ENCODE measurements at regions not wholly inside any gene's neighbourhood (a gene's known extent, or its start where the extent isn't known, plus 50 kb on each side); places are given as distances from the start of the nearest gene placed in this dataset.

- no peak overlapping the region for H3K23ac ChIP-seq (ENCODE audit: low read depth, low read length, poor library complexity)
- H2BK12ac ChIP-seq (ENCODE audit: low read length), result no peak overlapping the region
- H3K79me1 ChIP-seq (ENCODE audit: low read depth, low read length), result no peaks in the 10 kb centered on the region
- H3K4me2 ChIP-seq (ENCODE audit: insufficient read depth, low read length, poor library complexity, severe bottlenecking), result no peak overlapping the region
- no peak overlapping the region for H3K4me3 ChIP-seq (ENCODE audit: low read length in 2 of 2)
- no peak overlapping the region for H4K8ac ChIP-seq (ENCODE audit: low read depth, low read length)
- H3K27me3 ChIP-seq (ENCODE audit: control insufficient read depth in 3 of 3, insufficient read depth in 3 of 3, low read depth in 1 of 3, low read length in 3 of 3), result no peaks in the 10 kb centered on the region
- WGBS, 2 donors (ENCODE audit: extremely low coverage in 2 of 2, insufficient read length in 2 of 2, insufficient replicate concordance in 1 of 2), result no CpG with 5 or more reads among the region's 3 CpGs
- DNase-seq (ENCODE audit: low spot score), result no peak
- H3K9me3 ChIP-seq (replicated peaks in 1 of 2; ENCODE audit: control insufficient read depth in 2 of 2, insufficient read depth in 1 of 2, low read depth in 1 of 2, low read length in 2 of 2), result no peaks in the 10 kb centered on the region
- H3K27ac ChIP-seq (replicated peaks; ENCODE audit: low read length), result no peak overlapping the region
- no peak overlapping the region for H3K9ac ChIP-seq (ENCODE audit: low read depth, low read length, poor library complexity)
- H2BK5ac ChIP-seq (ENCODE audit: low read length), result no peak overlapping the region
- H4K91ac ChIP-seq (ENCODE audit: low read depth, low read length, poor library complexity), result no peak overlapping the region
- H2AFZ ChIP-seq (ENCODE audit: low read length), result no peak overlapping the region
- no peak overlapping the region for H2BK15ac ChIP-seq (ENCODE audit: low read length)
- H3K4ac ChIP-seq (ENCODE audit: low read length), result no peak overlapping the region
- H3K36me3 ChIP-seq (replicated peaks in 1 of 2; ENCODE audit: control insufficient read depth in 2 of 2, insufficient read depth in 2 of 2, low read length in 2 of 2), result no peaks in the 10 kb centered on the region
- no peak overlapping the region for H2AK5ac ChIP-seq (ENCODE audit: low read depth, low read length)
- no peak overlapping the region for H2BK120ac ChIP-seq (ENCODE audit: low read depth, low read length)
- H3K14ac ChIP-seq (ENCODE audit: low read length), result no peak overlapping the region
- no peak overlapping the region for H3K18ac ChIP-seq (ENCODE audit: low read length)
- peaks cover 0 to 14% of the 10 kb centered on the region in 2 donors for H3K4me1 ChIP-seq (ENCODE audit: control insufficient read depth in 2 of 2, insufficient read depth in 1 of 2, low read depth in 1 of 2, low read length in 2 of 2)
These were observed 390.6 kb downstream of the TNS1 start for GRCh38 chr2:217612211-217612610.

- Histone ChIP-seq H3K18ac (ENCODE audit: low read length) (no peak overlapping the region), H3K4ac (ENCODE audit: low read length) (no peak overlapping the region), H3K79me1 (ENCODE audit: low read depth, low read length) (no peaks in the 10 kb centered on the region), H3K27me3 (ENCODE audit: control insufficient read depth in 3 of 3, insufficient read depth in 3 of 3, low read depth in 1 of 3, low read length in 3 of 3) (no peaks in the 10 kb centered on the region), H3K27ac (replicated peaks; ENCODE audit: low read length) (no peak overlapping the region), H2BK12ac (ENCODE audit: low read length) (no peak overlapping the region), H4K8ac (ENCODE audit: low read depth, low read length) (peak overlapping the region; percentile 19), H3K4me1 (ENCODE audit: control insufficient read depth in 2 of 2, insufficient read depth in 1 of 2, low read depth in 1 of 2, low read length in 2 of 2) (peaks cover 0 to 14% of the 10 kb centered on the region in 2 donors), H2BK15ac (ENCODE audit: low read length) (no peak overlapping the region), H2BK5ac (ENCODE audit: low read length) (no peak overlapping the region), H3K4me3 (ENCODE audit: low read length in 2 of 2) (no peak overlapping the region), H2AFZ (ENCODE audit: low read length) (no peak overlapping the region), H3K9me3 (replicated peaks in 1 of 2; ENCODE audit: control insufficient read depth in 2 of 2, insufficient read depth in 1 of 2, low read depth in 1 of 2, low read length in 2 of 2) (no peaks in the 10 kb centered on the region), H3K36me3 (replicated peaks in 1 of 2; ENCODE audit: control insufficient read depth in 2 of 2, insufficient read depth in 2 of 2, low read length in 2 of 2) (no peaks in the 10 kb centered on the region), H3K9ac (ENCODE audit: low read depth, low read length, poor library complexity) (no peak overlapping the region), H4K91ac (ENCODE audit: low read depth, low read length, poor library complexity) (no peak overlapping the region), H2AK5ac (ENCODE audit: low read depth, low read length) (no peak overlapping the region), H3K4me2 (ENCODE audit: insufficient read depth, low read length, poor library complexity, severe bottlenecking) (no peak overlapping the region), H3K23ac (ENCODE audit: low read depth, low read length, poor library complexity) (no peak overlapping the region), H3K14ac (ENCODE audit: low read length) (no peak overlapping the region), H2BK120ac (ENCODE audit: low read depth, low read length) (no peak overlapping the region)
- no peak for DNase-seq (ENCODE audit: low spot score)
- WGBS, 2 donors (ENCODE audit: extremely low coverage in 2 of 2, insufficient read length in 2 of 2, insufficient replicate concordance in 1 of 2), result no CpG with 5 or more reads among the region's 5 CpGs
These were observed 391.1 kb downstream of the TNS1 start for GRCh38 chr2:217611626-217612127.

DNA sequence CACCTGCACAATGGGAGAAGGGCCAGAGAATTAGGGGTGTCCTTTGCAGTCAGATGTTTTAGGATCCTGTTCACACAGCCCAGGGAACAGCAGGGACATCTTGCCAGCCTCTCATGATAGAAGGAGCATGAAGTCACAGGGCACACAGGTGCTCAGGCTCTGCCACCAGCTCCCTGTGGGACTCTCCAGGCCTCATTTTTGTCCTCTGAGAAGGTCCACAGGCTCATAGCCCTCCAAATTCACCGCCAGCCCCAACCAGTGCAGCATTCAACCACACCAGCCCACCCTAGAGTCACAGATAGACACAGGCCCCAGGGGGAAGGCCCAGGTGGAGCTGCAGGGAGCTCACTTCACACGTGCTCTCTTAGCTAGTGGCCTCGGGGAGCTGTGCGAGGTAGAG lies 391.7 kb downstream of the TNS1 start:
- no peak overlapping the region for H2BK5ac ChIP-seq (ENCODE audit: low read length)
- H3K27ac ChIP-seq (replicated peaks; ENCODE audit: low read length), result no peak overlapping the region
- no peak overlapping the region for H3K4ac ChIP-seq (ENCODE audit: low read length)

DNA sequence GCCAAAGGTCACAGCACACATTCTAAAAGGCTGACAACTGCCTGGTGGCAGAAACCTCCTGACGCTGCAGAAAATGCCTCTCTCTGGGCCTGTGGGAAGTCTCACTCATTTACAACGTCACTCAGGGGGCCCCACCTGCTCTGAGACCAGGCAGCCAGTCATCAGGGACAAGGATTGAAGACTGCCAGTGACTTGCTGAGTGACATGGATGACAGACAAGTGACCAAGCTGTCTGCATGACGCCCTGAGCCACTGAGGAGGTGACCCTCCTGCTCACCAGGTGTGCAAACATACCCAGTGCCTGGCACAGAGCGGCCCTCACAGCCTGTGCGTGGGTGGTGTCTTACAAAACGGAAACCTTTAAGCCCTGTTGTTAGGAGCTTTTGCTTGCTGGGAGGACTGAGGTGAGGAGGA lies 392.4 kb downstream of the TNS1 start:
- H3K27ac ChIP-seq (replicated peaks; ENCODE audit: low read length), result no peak overlapping the region
- H3K27me3 ChIP-seq (ENCODE audit: control insufficient read depth in 3 of 3, insufficient read depth in 3 of 3, low read depth in 1 of 3, low read length in 3 of 3), result no peaks in the 10 kb centered on the region
- no peak overlapping the region for H2AFZ ChIP-seq (ENCODE audit: low read length)
- no peaks in the 10 kb centered on the region for H3K79me1 ChIP-seq (ENCODE audit: low read depth, low read length)
- no peak overlapping the region for H3K4ac ChIP-seq (ENCODE audit: low read length)
- peak overlapping the region; percentile 18 for H2BK5ac ChIP-seq (ENCODE audit: low read length)
- H3K4me3 ChIP-seq (ENCODE audit: low read length in 2 of 2), result no peak overlapping the region
- no peak overlapping the region for H3K4me2 ChIP-seq (ENCODE audit: insufficient read depth, low read length, poor library complexity, severe bottlenecking)
- H4K91ac ChIP-seq (ENCODE audit: low read depth, low read length, poor library complexity), result no peak overlapping the region
- no peaks in the 10 kb centered on the region for H3K36me3 ChIP-seq (replicated peaks in 1 of 2; ENCODE audit: control insufficient read depth in 2 of 2, insufficient read depth in 2 of 2, low read length in 2 of 2)
- WGBS, 2 donors (ENCODE audit: extremely low coverage in 2 of 2, insufficient read length in 2 of 2, insufficient replicate concordance in 1 of 2), result no CpG with 5 or more reads among the region's 6 CpGs
- H2BK15ac ChIP-seq (ENCODE audit: low read length), result no peak overlapping the region
- H2AK5ac ChIP-seq (ENCODE audit: low read depth, low read length), result no peak overlapping the region
- H2BK12ac ChIP-seq (ENCODE audit: low read length), result no peak overlapping the region
- no peak overlapping the region for H3K9ac ChIP-seq (ENCODE audit: low read depth, low read length, poor library complexity)
- H3K4me1 ChIP-seq (ENCODE audit: control insufficient read depth in 2 of 2, insufficient read depth in 1 of 2, low read depth in 1 of 2, low read length in 2 of 2), result peaks cover 0 to 14% of the 10 kb centered on the region in 2 donors
- no peaks in the 10 kb centered on the region for H3K9me3 ChIP-seq (replicated peaks in 1 of 2; ENCODE audit: control insufficient read depth in 2 of 2, insufficient read depth in 1 of 2, low read depth in 1 of 2, low read length in 2 of 2)
- no peak overlapping the region for H4K8ac ChIP-seq (ENCODE audit: low read depth, low read length)
- peak overlapping the region; percentile 17 for H3K23ac ChIP-seq (ENCODE audit: low read depth, low read length, poor library complexity)
- no peak overlapping the region for H2BK120ac ChIP-seq (ENCODE audit: low read depth, low read length)
- DNase-seq (ENCODE audit: low spot score), result no peak
- no peak overlapping the region for H3K14ac ChIP-seq (ENCODE audit: low read length)
- peak overlapping the region; percentile 2 for H3K18ac ChIP-seq (ENCODE audit: low read length)

More for the DNA sequence above, 391.7 kb downstream of the TNS1 start:
- WGBS, 2 donors (ENCODE audit: extremely low coverage in 2 of 2, insufficient read length in 2 of 2, insufficient replicate concordance in 1 of 2), result no CpG with 5 or more reads among the region's 4 CpGs
- no peak overlapping the region for H2AFZ ChIP-seq (ENCODE audit: low read length)
- H4K8ac ChIP-seq (ENCODE audit: low read depth, low read length), result no peak overlapping the region
- no peaks in the 10 kb centered on the region for H3K9me3 ChIP-seq (replicated peaks in 1 of 2; ENCODE audit: control insufficient read depth in 2 of 2, insufficient read depth in 1 of 2, low read depth in 1 of 2, low read length in 2 of 2)
- no peak for DNase-seq (ENCODE audit: low spot score)
- no peaks in the 10 kb centered on the region for H3K27me3 ChIP-seq (ENCODE audit: control insufficient read depth in 3 of 3, insufficient read depth in 3 of 3, low read depth in 1 of 3, low read length in 3 of 3)
- H2BK12ac ChIP-seq (ENCODE audit: low read length), result no peak overlapping the region
- peak overlapping the region; percentile 44 for H4K91ac ChIP-seq (ENCODE audit: low read depth, low read length, poor library complexity)
- no peak overlapping the region for H3K23ac ChIP-seq (ENCODE audit: low read depth, low read length, poor library complexity)
- H3K18ac ChIP-seq (ENCODE audit: low read length), result peak overlapping the region; percentile 17
- H3K9ac ChIP-seq (ENCODE audit: low read depth, low read length, poor library complexity), result no peak overlapping the region
- H3K14ac ChIP-seq (ENCODE audit: low read length), result no peak overlapping the region
- H3K4me3 ChIP-seq (ENCODE audit: low read length in 2 of 2), result no peak overlapping the region
- H3K36me3 ChIP-seq (replicated peaks in 1 of 2; ENCODE audit: control insufficient read depth in 2 of 2, insufficient read depth in 2 of 2, low read length in 2 of 2), result no peaks in the 10 kb centered on the region
- no peak overlapping the region for H2BK120ac ChIP-seq (ENCODE audit: low read depth, low read length)
- H3K4me2 ChIP-seq (ENCODE audit: insufficient read depth, low read length, poor library complexity, severe bottlenecking), result no peak overlapping the region
- no peak overlapping the region for H2BK15ac ChIP-seq (ENCODE audit: low read length)
- H3K79me1 ChIP-seq (ENCODE audit: low read depth, low read length), result no peaks in the 10 kb centered on the region
- no peak overlapping the region for H2AK5ac ChIP-seq (ENCODE audit: low read depth, low read length)
- H3K4me1 ChIP-seq (ENCODE audit: control insufficient read depth in 2 of 2, insufficient read depth in 1 of 2, low read depth in 1 of 2, low read length in 2 of 2), result peaks cover 0 to 14% of the 10 kb centered on the region in 2 donors

Data from neuronal stem cell (in vitro differentiated cells).